ENCODE measurements at regions not wholly inside any gene's neighbourhood (a gene's known extent, or its start where the extent isn't known, plus 50 kb on each side); places are given as distances from the start of the nearest gene placed in this dataset.
A peak's percentile ranks its signal among the peaks of the same experiment; 100 is the strongest.

- Histone ChIP-seq H3K27ac (peak overlapping the region in 3 of 4 donors; percentile 23 to 94 (median 78)), H3K9me3 (peaks cover 0 to 4% (median 0%) of the 10 kb centered on the region in 4 donors), H3K36me3 (no peaks in the 10 kb centered on the region), H3K4me3 (no peak overlapping the region), H3K27me3 (no peaks in the 10 kb centered on the region), H3K4me1 (peaks cover 0 to 54% (median 31%) of the 10 kb centered on the region in 4 donors)
- TF ChIP-seq POLR2A (IDR thresholded peaks at IDR 0.05): no peak
- no peak for TF ChIP-seq EP300 (IDR thresholded peaks at IDR 0.05)
- TF ChIP-seq, protein P1, sequence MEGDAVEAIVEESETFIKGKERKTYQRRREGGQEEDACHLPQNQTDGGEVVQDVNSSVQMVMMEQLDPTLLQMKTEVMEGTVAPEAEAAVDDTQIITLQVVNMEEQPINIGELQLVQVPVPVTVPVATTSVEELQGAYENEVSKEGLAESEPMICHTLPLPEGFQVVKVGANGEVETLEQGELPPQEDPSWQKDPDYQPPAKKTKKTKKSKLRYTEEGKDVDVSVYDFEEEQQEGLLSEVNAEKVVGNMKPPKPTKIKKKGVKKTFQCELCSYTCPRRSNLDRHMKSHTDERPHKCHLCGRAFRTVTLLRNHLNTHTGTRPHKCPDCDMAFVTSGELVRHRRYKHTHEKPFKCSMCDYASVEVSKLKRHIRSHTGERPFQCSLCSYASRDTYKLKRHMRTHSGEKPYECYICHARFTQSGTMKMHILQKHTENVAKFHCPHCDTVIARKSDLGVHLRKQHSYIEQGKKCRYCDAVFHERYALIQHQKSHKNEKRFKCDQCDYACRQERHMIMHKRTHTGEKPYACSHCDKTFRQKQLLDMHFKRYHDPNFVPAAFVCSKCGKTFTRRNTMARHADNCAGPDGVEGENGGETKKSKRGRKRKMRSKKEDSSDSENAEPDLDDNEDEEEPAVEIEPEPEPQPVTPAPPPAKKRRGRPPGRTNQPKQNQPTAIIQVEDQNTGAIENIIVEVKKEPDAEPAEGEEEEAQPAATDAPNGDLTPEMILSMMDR (IDR thresholded peaks at IDR 0.05): no peak
- no peak for DNase-seq (ENCODE audit: low spot score in 2 of 2)
Observed at GRCh38 chr2:43114210-43114609, 112.2 kb downstream of the ZFP36L2 start.

DNA sequence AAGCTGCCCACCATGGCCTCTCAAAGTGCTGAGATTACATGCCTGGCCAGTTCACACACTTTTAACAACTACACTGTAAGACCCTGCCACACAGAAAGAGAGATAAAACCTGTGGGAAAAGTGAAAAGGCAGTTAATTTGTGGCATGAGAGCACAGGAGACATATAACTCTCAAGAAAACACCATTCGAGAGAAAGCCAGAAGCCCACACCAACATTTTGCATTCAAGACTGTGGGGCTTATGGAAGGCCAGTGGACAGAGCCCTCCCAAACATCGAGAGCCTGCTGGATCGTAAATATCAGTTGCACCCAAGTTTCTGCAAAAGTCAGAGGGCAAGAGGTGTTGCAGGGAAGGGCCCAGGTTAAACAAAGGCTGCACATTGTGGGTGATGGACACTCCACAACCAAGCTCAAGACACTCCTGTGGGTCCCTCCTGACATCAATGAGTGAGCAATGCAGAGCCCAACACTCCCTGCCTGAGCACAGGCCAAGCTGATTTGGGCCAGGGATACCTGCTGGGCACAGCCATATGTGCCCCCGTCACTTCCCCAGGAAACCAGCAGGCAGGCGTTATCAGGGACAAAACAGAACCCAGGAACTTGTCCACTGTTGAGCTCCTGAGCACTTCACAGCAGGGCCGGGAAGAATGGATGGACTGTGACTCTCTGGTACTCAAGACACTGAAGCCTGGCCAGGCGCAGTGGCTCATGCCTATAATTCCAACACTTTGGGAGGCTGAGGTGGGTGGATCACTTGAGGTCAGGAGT lies 114.4 kb downstream of the ZFP36L2 start:
- 82 to 88% methylated on average over 7 of the region's 7 CpGs for WGBS, 2 donors
- Histone ChIP-seq H3K4me1 (peaks cover 0 to 76% (median 53%) of the 10 kb centered on the region in 4 donors), H3K27ac (peak overlapping the region in 2 of 4 donors; percentile 78 to 94), H3K4me3 (no peak overlapping the region), H3K27me3 (no peaks in the 10 kb centered on the region), H3K36me3 (no peaks in the 10 kb centered on the region), H3K9me3 (no peaks in the 10 kb centered on the region)
- DNase-seq (ENCODE audit: low spot score in 2 of 2): no peak
- TF ChIP-seq, protein P1 (IDR thresholded peaks at IDR 0.05): no peak

DNA sequence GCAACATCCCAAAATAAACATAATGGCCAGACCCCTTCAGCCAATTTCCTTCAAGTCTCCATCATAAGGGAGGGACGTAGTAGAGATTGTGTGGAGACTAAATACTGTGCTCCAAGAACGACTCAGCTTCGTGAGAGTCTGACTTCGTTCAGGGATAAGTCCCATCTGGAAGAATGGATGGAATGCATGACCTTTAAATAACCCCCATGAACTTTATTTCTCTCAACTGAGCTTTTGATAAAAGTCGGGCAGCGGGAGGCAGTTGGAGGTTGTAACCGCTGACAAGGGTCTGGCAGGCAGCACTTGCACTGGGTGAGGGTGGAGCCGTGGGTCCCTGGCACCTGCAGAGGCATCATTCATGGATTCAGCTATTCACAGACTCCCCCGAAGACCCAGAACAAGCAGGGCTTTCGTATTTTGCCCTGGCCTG lies 115.9 kb downstream of the ZFP36L2 start:
- no peak for DNase-seq (ENCODE audit: low spot score in 2 of 2)
- Histone ChIP-seq H3K4me1 (peaks cover 0 to 91% (median 66%) of the 10 kb centered on the region in 4 donors), H3K27me3 (no peaks in the 10 kb centered on the region), H3K9me3 (no peaks in the 10 kb centered on the region), H3K27ac (peak overlapping the region in 3 of 4 donors; percentile 83 to 94 (median 94)), H3K36me3 (no peaks in the 10 kb centered on the region), H3K4me3 (no peak overlapping the region)
- 2 to 21% methylated on average over 10 of the region's 10 CpGs for WGBS, 2 donors
- peak in 1 of 2 donors; percentile 55 for TF ChIP-seq EP300 (IDR thresholded peaks at IDR 0.05)
- TF ChIP-seq, protein P1 (IDR thresholded peaks at IDR 0.05): no peak

DNA sequence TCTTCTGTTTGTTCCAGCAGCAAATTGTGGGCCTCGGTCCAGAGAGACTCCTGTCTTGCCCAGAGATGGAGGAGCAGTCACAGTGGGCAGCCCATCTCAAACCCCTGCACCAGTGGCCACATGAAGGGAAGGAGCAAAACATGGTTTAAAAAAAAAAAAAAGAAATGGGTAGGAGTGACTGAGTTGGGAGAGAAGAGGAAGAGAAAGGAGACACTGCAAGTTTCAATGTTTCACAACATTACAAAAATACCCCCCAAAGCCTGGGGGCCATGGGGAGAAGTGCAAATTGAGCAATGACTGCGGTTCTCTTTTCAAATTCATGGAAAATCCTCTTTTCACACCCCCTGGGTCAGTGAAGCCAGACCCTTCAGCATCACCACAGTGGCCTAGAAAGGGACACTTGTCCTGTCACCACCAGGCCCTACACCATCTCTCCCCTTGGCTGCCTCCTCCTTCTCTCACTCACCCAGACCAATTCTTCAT lies 117.1 kb downstream of the ZFP36L2 start:
- Histone ChIP-seq H3K4me3 (no peak overlapping the region), H3K9me3 (no peaks in the 10 kb centered on the region), H3K4me1 (peaks cover 0 to 97% (median 65%) of the 10 kb centered on the region in 4 donors), H3K27ac (peak overlapping the region in 3 of 4 donors; percentile 83 to 94 (median 94)), H3K27me3 (no peaks in the 10 kb centered on the region), H3K36me3 (no peaks in the 10 kb centered on the region)
- no peak for TF ChIP-seq POLR2A (IDR thresholded peaks at IDR 0.05)
- peak in 1 of 2 donors; percentile 83 for TF ChIP-seq EP300 (IDR thresholded peaks at IDR 0.05)
- WGBS, 2 donors: 46 to 48% methylated on average over 2 of the region's 2 CpGs
- DNase-seq (ENCODE audit: low spot score in 2 of 2): no peak

- H3K36me3 ChIP-seq: no peaks in the 10 kb centered on the region
- DNase-seq (ENCODE audit: low spot score in 2 of 2): no peak
- no peaks in the 10 kb centered on the region for H3K27me3 ChIP-seq
- 40 to 53% methylated on average over 4 of the region's 4 CpGs for whole genome bisulfite sequencing, 2 donors
- peak overlapping the region; percentile 34 to 94 (median 88) for H3K27ac ChIP-seq
- H3K4me3 ChIP-seq: no peak overlapping the region
- no peaks in the 10 kb centered on the region for H3K9me3 ChIP-seq
- H3K4me1 ChIP-seq: peaks cover 0 to 94% (median 63%) of the 10 kb centered on the region in 4 donors
- TF ChIP-seq POLR2A (IDR thresholded peaks at IDR 0.05) (no peak), EP300 (IDR thresholded peaks at IDR 0.05) (no peak)
- TF ChIP-seq, protein P1 (IDR thresholded peaks at IDR 0.05): no peak
Observed at GRCh38 chr2:43107679-43108078, 118.7 kb downstream of the ZFP36L2 start.

Data from tibial nerve (tissue), 4 donors.